Astrocyte (in vitro differentiated cells and primary cell): ENCODE measurements at regions not wholly inside any gene's neighbourhood (a gene's known extent, or its start where the extent isn't known, plus 50 kb on each side); places are given as distances from the start of the nearest gene placed in this dataset.

Source experiments
- DNase-seq: peaks from one replicate; pipeline ENCODE4 v3.0.0-alpha.2; 2010; ENCODE audit warnings: low read depth
- FAIRE-seq: peaks from 2 replicates; lab custom pipeline; 2011; peaks lifted over from hg19 to GRCh38; lab: Jason Lieb, UNC
- H2AFZ ChIP-seq: 2 replicates; pipeline ENCODE4 v1.6.0; 2012; ENCODE audit warnings: low read depth, low read length, inconsistent platforms
- H3K27ac ChIP-seq: 2 replicates; pipeline ENCODE4 v1.5.1; 2011; ENCODE audit warnings: low read depth, low read length, inconsistent platforms
- H3K27me3 ChIP-seq: 2 replicates; pipeline ENCODE4 v1.6.0; 2011; ENCODE audit warnings: low read length, inconsistent platforms; ENCODE audit not compliant: insufficient read depth
- H3K36me3 ChIP-seq: 2 replicates; pipeline ENCODE4 v1.5.1; 2011; ENCODE audit warnings: low read length, inconsistent platforms; ENCODE audit not compliant: insufficient read depth
- H3K4me1 ChIP-seq: 2 replicates; pipeline ENCODE4 v1.5.1; 2011; ENCODE audit warnings: low read length, inconsistent platforms; ENCODE audit not compliant: insufficient read depth
- H3K4me2 ChIP-seq: 2 replicates; pipeline ENCODE4 v1.6.0; 2012; ENCODE audit warnings: low read length, inconsistent platforms
- H3K4me3 ChIP-seq: 2 replicates; pipeline ENCODE4 v1.5.1; 2011; ENCODE audit warnings: low read depth, mild to moderate bottlenecking, low read length, inconsistent platforms; ENCODE audit not compliant: insufficient read depth
- H3K79me2 ChIP-seq: 2 replicates; pipeline ENCODE4 v1.6.0; 2012; ENCODE audit warnings: mild to moderate bottlenecking, low read length, inconsistent platforms; ENCODE audit not compliant: insufficient read depth
- H3K9ac ChIP-seq: 2 replicates; pipeline ENCODE4 v1.6.0; 2012; ENCODE audit warnings: mild to moderate bottlenecking, low read length, inconsistent platforms
- H3K9me3 ChIP-seq: 2 replicates; pipeline ENCODE4 v1.5.1; 2012; ENCODE audit warnings: low read depth, mild to moderate bottlenecking, low read length, inconsistent platforms; ENCODE audit not compliant: insufficient read depth
- H4K20me1 ChIP-seq: 2 replicates; pipeline ENCODE4 v1.6.0; 2012; ENCODE audit warnings: low read length, inconsistent platforms; ENCODE audit not compliant: insufficient read depth
- H3K27ac Mint-ChIP-seq: one replicate; pipeline ENCODE4 v1.8.0; 2021; ENCODE audit warnings: mild to moderate bottlenecking, mixed read lengths; ENCODE audit not compliant: unreplicated experiment
- H3K27me3 Mint-ChIP-seq: one replicate; pipeline ENCODE4 v1.8.0; 2021; ENCODE audit warnings: low read depth, mixed read lengths; ENCODE audit not compliant: unreplicated experiment
- H3K36me3 Mint-ChIP-seq: one replicate; pipeline ENCODE4 v1.8.0; 2021; ENCODE audit warnings: low read depth, mixed read lengths; ENCODE audit not compliant: unreplicated experiment
- H3K4me1 Mint-ChIP-seq: one replicate; pipeline ENCODE4 v1.8.0; 2021; ENCODE audit warnings: low read depth, mixed read lengths; ENCODE audit not compliant: unreplicated experiment
- H3K4me3 Mint-ChIP-seq: one replicate; pipeline ENCODE4 v1.8.0; 2021; ENCODE audit warnings: mild to moderate bottlenecking, moderate library complexity, mixed read lengths; ENCODE audit not compliant: unreplicated experiment
- H3K9me3 Mint-ChIP-seq: one replicate; pipeline ENCODE4 v1.8.0; 2021; ENCODE audit warnings: mild to moderate bottlenecking, mixed read lengths; ENCODE audit not compliant: unreplicated experiment
- CTCF ChIP-seq: IDR thresholded peaks from 2 replicates; pipeline ENCODE4 v1.5.1; 2011; ENCODE audit warnings: low read depth, mild to moderate bottlenecking, inconsistent platforms, low read length, moderate library complexity; ENCODE audit not compliant: insufficient read depth
- EZH2 ChIP-seq: IDR thresholded peaks from 2 replicates; pipeline ENCODE4 v1.6.1; 2012; ENCODE audit warnings: mild to moderate bottlenecking, low read length, inconsistent platforms; ENCODE audit not compliant: insufficient read depth

- H3K36me3 ChIP-seq, result no peaks in the 10 kb centered on the region
- Mint-ChIP-seq H3K9me3 (no peaks in the 10 kb centered on the region), H3K4me1 (peaks cover 2% of the 10 kb centered on the region), H3K36me3 (no peaks in the 10 kb centered on the region), H3K27ac (no peak overlapping the region), H3K27me3 (peaks cover 8% of the 10 kb centered on the region), H3K4me3 (no peak overlapping the region)
- no peaks in the 10 kb centered on the region for H3K79me2 ChIP-seq
- no peak overlapping the region for H2AFZ ChIP-seq
- H3K9ac ChIP-seq, result no peak overlapping the region
- H3K27me3 ChIP-seq, result no peaks in the 10 kb centered on the region
- TF ChIP-seq CTCF, result no peak
- H3K4me1 ChIP-seq, result no peaks in the 10 kb centered on the region
- no peak for FAIRE-seq
- H3K4me3 ChIP-seq, result no peak overlapping the region
- no peaks in the 10 kb centered on the region for H4K20me1 ChIP-seq
- H3K9me3 ChIP-seq, result peaks cover 3% of the 10 kb centered on the region
- no peak overlapping the region for H3K4me2 ChIP-seq
- DNase-seq, result no peak
- H3K27ac ChIP-seq, result no peak overlapping the region
Measured at GRCh38 chr5:7078901-7079300, 317.0 kb upstream of the ADCY2 start.

- TF ChIP-seq CTCF (no peak), EZH2 (no peak)
- Histone ChIP-seq H3K9me3 (peaks cover 3% of the 10 kb centered on the region), H3K4me1 (no peaks in the 10 kb centered on the region), H3K4me3 (no peak overlapping the region), H3K36me3 (no peaks in the 10 kb centered on the region), H3K79me2 (no peaks in the 10 kb centered on the region), H3K27ac (no peak overlapping the region), H3K27me3 (no peaks in the 10 kb centered on the region), H3K9ac (no peak overlapping the region), H2AFZ (no peak overlapping the region), H3K4me2 (no peak overlapping the region), H4K20me1 (no peaks in the 10 kb centered on the region)
- Mint-ChIP-seq H3K4me1 (peaks cover 2% of the 10 kb centered on the region), H3K4me3 (no peak overlapping the region), H3K27ac (peak overlapping the region; percentile 0), H3K27me3 (peaks cover 8% of the 10 kb centered on the region), H3K36me3 (no peaks in the 10 kb centered on the region), H3K9me3 (no peaks in the 10 kb centered on the region)
- FAIRE-seq (no peak), DNase-seq (no peak)
Measured at GRCh38 chr5:7080501-7080900, 315.4 kb upstream of the ADCY2 start.

GRCh38 chr5:7087719-7088297 lies 308.1 kb upstream of the ADCY2 start:
- Mint-ChIP-seq H3K9me3 (no peaks in the 10 kb centered on the region), H3K4me1 (no peaks in the 10 kb centered on the region), H3K36me3 (no peaks in the 10 kb centered on the region), H3K27me3 (peaks cover 7% of the 10 kb centered on the region), H3K4me3 (no peak overlapping the region), H3K27ac (no peak overlapping the region)
- H3K9ac ChIP-seq, result no peak overlapping the region
- H3K9me3 ChIP-seq, result no peaks in the 10 kb centered on the region
- no peak for DNase-seq
- no peak for TF ChIP-seq CTCF
- TF ChIP-seq EZH2, result no peak
- no peaks in the 10 kb centered on the region for H4K20me1 ChIP-seq
- H3K27ac ChIP-seq, result no peak overlapping the region
- no peak overlapping the region for H2AFZ ChIP-seq
- no peaks in the 10 kb centered on the region for H3K27me3 ChIP-seq
- no peaks in the 10 kb centered on the region for H3K36me3 ChIP-seq
- no peaks in the 10 kb centered on the region for H3K4me1 ChIP-seq
- no peaks in the 10 kb centered on the region for H3K79me2 ChIP-seq
- no peak for FAIRE-seq
- H3K4me3 ChIP-seq, result no peak overlapping the region
- H3K4me2 ChIP-seq, result no peak overlapping the region
